ENCODE measurements at regions not wholly inside any gene's neighbourhood (a gene's known extent, or its start where the extent isn't known, plus 50 kb on each side); places are given as distances from the start of the nearest gene placed in this dataset.

DNA sequence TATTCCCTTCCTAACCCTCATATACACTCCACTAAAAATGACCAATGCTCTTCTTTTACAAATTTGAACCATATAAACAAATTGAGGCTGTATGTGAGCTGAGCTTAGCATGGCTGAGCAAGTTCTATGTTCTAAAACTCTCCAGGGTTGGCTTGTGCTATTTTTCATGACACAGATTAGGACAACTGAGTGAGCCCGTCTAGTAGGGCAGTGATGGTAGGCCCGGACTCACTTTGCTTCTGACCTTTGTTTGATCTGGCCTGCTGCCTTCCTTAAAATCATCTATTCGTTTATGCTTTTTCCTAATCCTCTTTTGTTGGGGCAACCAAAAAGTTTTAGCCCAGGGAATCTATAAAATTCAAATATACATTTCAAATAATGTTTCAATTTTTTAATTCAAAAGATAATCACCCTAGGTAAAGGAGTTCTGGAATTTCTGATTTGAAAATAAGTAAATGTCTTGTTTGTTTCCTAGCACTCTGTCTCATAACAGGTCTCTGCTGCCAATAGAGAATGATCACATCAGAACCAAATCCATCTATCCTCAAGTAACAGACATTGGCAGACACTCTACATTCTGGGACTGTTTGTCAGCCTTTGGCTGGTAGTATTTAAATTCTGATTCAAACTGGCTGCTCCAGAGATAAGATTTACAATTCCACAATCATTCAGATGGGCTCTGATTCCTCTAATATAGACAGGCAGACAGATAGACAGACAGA lies 217.0 kb upstream of the TARS1 start:
- H3F3A ChIP-seq (ENCODE audit: control insufficient read depth, insufficient read depth) = no peaks in the 10 kb centered on the region
- no peak overlapping the region for H3K27ac ChIP-seq (ENCODE audit: low read depth, low read length)
- H3K9me3 ChIP-seq (ENCODE audit: control insufficient read depth, insufficient read depth, low read length) = no peaks in the 10 kb centered on the region
- no peak overlapping the region for H3K4me2 ChIP-seq (ENCODE audit: low read length)
- H3K36me3 ChIP-seq (ENCODE audit: control insufficient read depth, low read length) = no peaks in the 10 kb centered on the region
- no peak for TF ChIP-seq EZH2phosphoT487 (IDR thresholded peaks at IDR 0.05; ENCODE audit: borderline replicate concordance, low read length)
- TF ChIP-seq, protein P1, sequence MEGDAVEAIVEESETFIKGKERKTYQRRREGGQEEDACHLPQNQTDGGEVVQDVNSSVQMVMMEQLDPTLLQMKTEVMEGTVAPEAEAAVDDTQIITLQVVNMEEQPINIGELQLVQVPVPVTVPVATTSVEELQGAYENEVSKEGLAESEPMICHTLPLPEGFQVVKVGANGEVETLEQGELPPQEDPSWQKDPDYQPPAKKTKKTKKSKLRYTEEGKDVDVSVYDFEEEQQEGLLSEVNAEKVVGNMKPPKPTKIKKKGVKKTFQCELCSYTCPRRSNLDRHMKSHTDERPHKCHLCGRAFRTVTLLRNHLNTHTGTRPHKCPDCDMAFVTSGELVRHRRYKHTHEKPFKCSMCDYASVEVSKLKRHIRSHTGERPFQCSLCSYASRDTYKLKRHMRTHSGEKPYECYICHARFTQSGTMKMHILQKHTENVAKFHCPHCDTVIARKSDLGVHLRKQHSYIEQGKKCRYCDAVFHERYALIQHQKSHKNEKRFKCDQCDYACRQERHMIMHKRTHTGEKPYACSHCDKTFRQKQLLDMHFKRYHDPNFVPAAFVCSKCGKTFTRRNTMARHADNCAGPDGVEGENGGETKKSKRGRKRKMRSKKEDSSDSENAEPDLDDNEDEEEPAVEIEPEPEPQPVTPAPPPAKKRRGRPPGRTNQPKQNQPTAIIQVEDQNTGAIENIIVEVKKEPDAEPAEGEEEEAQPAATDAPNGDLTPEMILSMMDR (IDR thresholded peaks at IDR 0.05; ENCODE audit: low read depth, low read length, poor library complexity, severe bottlenecking) = no peak
- no peak overlapping the region for H3K4me3 ChIP-seq (ENCODE audit: low read length)
- no peaks in the 10 kb centered on the region for H3K79me2 ChIP-seq (ENCODE audit: control insufficient read depth, low read length)
- H3K27me3 ChIP-seq (ENCODE audit: control insufficient read depth, low read length) = no peaks in the 10 kb centered on the region
- no peaks in the 10 kb centered on the region for H3K9me2 ChIP-seq (replicated peaks; ENCODE audit: control insufficient read depth, low read length)
- no peaks in the 10 kb centered on the region for H3K4me1 ChIP-seq (ENCODE audit: control insufficient read depth, low read length)
- H4K20me1 ChIP-seq (ENCODE audit: control insufficient read depth, insufficient read depth, low read depth, low read length) = no peaks in the 10 kb centered on the region

DNA sequence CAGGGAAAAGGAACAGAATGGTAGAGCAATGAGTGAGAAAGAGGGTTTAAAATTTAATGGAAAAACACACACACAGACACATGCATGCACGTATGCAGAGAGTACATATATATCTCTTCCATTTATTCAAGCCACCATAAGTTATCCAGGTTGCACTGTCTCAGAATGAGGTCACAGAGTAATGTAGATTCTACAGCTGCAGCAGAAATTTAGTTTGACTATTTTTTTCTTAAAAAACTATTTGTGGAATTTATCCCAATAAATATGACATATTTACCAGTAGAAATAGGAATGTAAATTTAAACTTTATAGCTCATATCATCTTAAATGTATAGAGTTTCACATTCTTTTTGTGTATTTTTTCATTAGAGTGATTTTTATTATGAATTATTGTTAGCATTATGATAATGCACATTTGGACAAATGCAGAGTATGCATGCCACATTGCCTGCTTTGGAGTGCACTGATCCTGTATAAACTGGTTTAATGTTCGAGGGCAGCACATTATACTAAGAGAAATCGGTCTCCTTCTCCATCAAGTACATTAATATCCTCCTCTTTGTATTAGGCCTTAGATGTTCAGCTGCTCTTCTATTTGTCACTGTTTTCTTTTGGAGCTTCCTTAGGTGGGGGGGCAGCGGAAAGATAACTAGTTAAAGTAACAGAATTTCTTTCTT lies 216.3 kb upstream of the TARS1 start:
- no peaks in the 10 kb centered on the region for H3K9me2 ChIP-seq (replicated peaks; ENCODE audit: control insufficient read depth, low read length)
- no peak for TF ChIP-seq EZH2phosphoT487 (IDR thresholded peaks at IDR 0.05; ENCODE audit: borderline replicate concordance, low read length)

DNA sequence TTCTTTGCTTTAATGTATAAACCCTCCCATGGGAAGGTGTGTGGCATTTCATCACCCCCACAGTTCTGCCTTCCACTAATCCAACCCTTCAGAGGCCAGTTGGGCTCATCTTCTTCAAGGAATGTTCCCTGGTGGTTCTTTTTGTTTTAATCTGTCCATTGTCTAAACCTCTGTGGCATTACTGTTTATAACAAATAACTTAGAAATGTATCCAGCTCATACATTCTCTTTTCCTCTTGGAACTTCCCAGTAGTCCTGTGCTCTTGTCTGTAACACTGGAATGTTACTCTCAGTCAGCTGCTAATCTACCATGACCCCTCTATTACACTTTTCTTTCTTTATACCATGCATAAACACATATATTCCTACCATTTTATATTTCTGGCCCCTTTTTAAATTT lies 213.5 kb upstream of the TARS1 start:
- no peak for TF ChIP-seq EZH2phosphoT487 (IDR thresholded peaks at IDR 0.05; ENCODE audit: borderline replicate concordance, low read length)
- TF ChIP-seq, protein P1 (IDR thresholded peaks at IDR 0.05; ENCODE audit: low read depth, low read length, poor library complexity, severe bottlenecking) = no peak
- Histone ChIP-seq H3K4me1 (ENCODE audit: control insufficient read depth, low read length) (no peaks in the 10 kb centered on the region), H3K4me2 (ENCODE audit: low read length) (no peak overlapping the region), H3K79me2 (ENCODE audit: control insufficient read depth, low read length) (no peaks in the 10 kb centered on the region), H3K27ac (ENCODE audit: low read depth, low read length) (no peak overlapping the region), H3K4me3 (ENCODE audit: low read length) (no peak overlapping the region), H3F3A (ENCODE audit: control insufficient read depth, insufficient read depth) (no peaks in the 10 kb centered on the region), H3K9me2 (replicated peaks; ENCODE audit: control insufficient read depth, low read length) (no peaks in the 10 kb centered on the region), H3K36me3 (ENCODE audit: control insufficient read depth, low read length) (no peaks in the 10 kb centered on the region), H3K9me3 (ENCODE audit: control insufficient read depth, insufficient read depth, low read length) (no peaks in the 10 kb centered on the region), H4K20me1 (ENCODE audit: control insufficient read depth, insufficient read depth, low read depth, low read length) (no peaks in the 10 kb centered on the region), H3K27me3 (ENCODE audit: control insufficient read depth, low read length) (no peaks in the 10 kb centered on the region)

More for the DNA sequence above, 216.3 kb upstream of the TARS1 start:
- Histone ChIP-seq H3K4me2 (ENCODE audit: low read length) (no peak overlapping the region), H3K9me3 (ENCODE audit: control insufficient read depth, insufficient read depth, low read length) (no peaks in the 10 kb centered on the region), H4K20me1 (ENCODE audit: control insufficient read depth, insufficient read depth, low read depth, low read length) (no peaks in the 10 kb centered on the region), H3K4me1 (ENCODE audit: control insufficient read depth, low read length) (no peaks in the 10 kb centered on the region), H3K27me3 (ENCODE audit: control insufficient read depth, low read length) (no peaks in the 10 kb centered on the region), H3F3A (ENCODE audit: control insufficient read depth, insufficient read depth) (no peaks in the 10 kb centered on the region), H3K36me3 (ENCODE audit: control insufficient read depth, low read length) (no peaks in the 10 kb centered on the region), H3K4me3 (ENCODE audit: low read length) (no peak overlapping the region), H3K27ac (ENCODE audit: low read depth, low read length) (no peak overlapping the region), H3K79me2 (ENCODE audit: control insufficient read depth, low read length) (no peaks in the 10 kb centered on the region)

DNA sequence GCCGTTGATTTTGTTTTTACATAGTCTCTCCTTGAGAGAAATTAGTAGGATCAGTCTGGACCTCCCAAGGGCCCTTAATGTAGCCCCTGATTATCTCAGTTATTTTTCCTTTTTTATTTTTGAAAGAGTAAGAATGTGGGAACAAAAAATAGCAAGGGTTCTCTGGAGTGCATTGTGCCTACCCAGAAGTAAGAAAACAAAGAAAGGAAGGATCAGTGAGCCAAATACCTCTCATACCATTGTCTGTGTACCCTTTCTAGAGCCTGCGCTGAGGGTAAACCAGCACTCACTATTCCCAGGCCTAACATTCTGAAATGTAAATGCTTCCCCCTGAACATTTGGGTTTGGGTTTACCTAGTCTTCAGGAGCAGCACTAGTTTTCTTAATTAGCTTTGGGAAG lies 213.0 kb upstream of the TARS1 start:
- Histone ChIP-seq H3K27ac (ENCODE audit: low read depth, low read length) (no peak overlapping the region), H3K4me3 (ENCODE audit: low read length) (no peak overlapping the region), H4K20me1 (ENCODE audit: control insufficient read depth, insufficient read depth, low read depth, low read length) (no peaks in the 10 kb centered on the region), H3K79me2 (ENCODE audit: control insufficient read depth, low read length) (no peaks in the 10 kb centered on the region), H3F3A (ENCODE audit: control insufficient read depth, insufficient read depth) (no peaks in the 10 kb centered on the region), H3K9me2 (replicated peaks; ENCODE audit: control insufficient read depth, low read length) (no peaks in the 10 kb centered on the region), H3K9me3 (ENCODE audit: control insufficient read depth, insufficient read depth, low read length) (no peaks in the 10 kb centered on the region), H3K4me2 (ENCODE audit: low read length) (no peak overlapping the region), H3K36me3 (ENCODE audit: control insufficient read depth, low read length) (no peaks in the 10 kb centered on the region), H3K27me3 (ENCODE audit: control insufficient read depth, low read length) (no peaks in the 10 kb centered on the region), H3K4me1 (ENCODE audit: control insufficient read depth, low read length) (no peaks in the 10 kb centered on the region)
- no peak for TF ChIP-seq EZH2phosphoT487 (IDR thresholded peaks at IDR 0.05; ENCODE audit: borderline replicate concordance, low read length)
- TF ChIP-seq, protein P1 (IDR thresholded peaks at IDR 0.05; ENCODE audit: low read depth, low read length, poor library complexity, severe bottlenecking) = no peak

Data from DOHH2 (cell line).